Endothelial cell of umbilical vein (primary cell): ENCODE measurements at regions not wholly inside any gene's neighbourhood (a gene's known extent, or its start where the extent isn't known, plus 50 kb on each side); places are given as distances from the start of the nearest gene placed in this dataset.

Experiments used
- EZH2 ChIP-seq: IDR thresholded peaks from 2 replicates; pipeline ENCODE4 v1.6.1; 2012; ENCODE audit warnings: borderline replicate concordance, low read depth, mild to moderate bottlenecking, moderate library complexity, low read length, inconsistent platforms; ENCODE audit not compliant: severe bottlenecking
- JUN ChIP-seq: IDR thresholded peaks from 2 replicates; pipeline ENCODE4 v1.6.1; 2011; ENCODE audit warnings: borderline replicate concordance, low read depth; ENCODE audit not compliant: insufficient read length, insufficient read depth
- MAX ChIP-seq: IDR thresholded peaks from 2 replicates; pipeline ENCODE4 v1.6.1; 2011; ENCODE audit not compliant: insufficient read depth, insufficient read length
- POLR2A ChIP-seq: IDR thresholded peaks from 2 replicates; pipeline ENCODE4 v1.6.1; 2012; ENCODE audit warnings: low read depth, mild to moderate bottlenecking, control low read depth, low read length
- POLR2AphosphoS5 ChIP-seq: IDR thresholded peaks from 2 replicates; pipeline ENCODE4 v1.6.1; 2012; ENCODE audit warnings: low read depth, mild to moderate bottlenecking, control low read depth, low read length, moderate library complexity; ENCODE audit not compliant: insufficient read depth
- TF ChIP-seq, protein P1 (sequence below), 2 donors: IDR thresholded peaks; 1 replicate in 1 of 2; 2 replicates in 1 of 2; pipeline ENCODE4 v1.5.1; 2011; ENCODE audit warnings: low read length in 2 of 2, mild to moderate bottlenecking in 2 of 2, moderate library complexity in 2 of 2, control low read depth in 1 of 2, inconsistent platforms in 1 of 2, low read depth in 1 of 2; ENCODE audit not compliant: insufficient read depth in 1 of 2; ENCODE audit errors: extremely low read depth in 1 of 2

GRCh38 chr1:234713859-234714258, 103.9 kb upstream of the IRF2BP2 start:
- TF ChIP-seq, protein P1, sequence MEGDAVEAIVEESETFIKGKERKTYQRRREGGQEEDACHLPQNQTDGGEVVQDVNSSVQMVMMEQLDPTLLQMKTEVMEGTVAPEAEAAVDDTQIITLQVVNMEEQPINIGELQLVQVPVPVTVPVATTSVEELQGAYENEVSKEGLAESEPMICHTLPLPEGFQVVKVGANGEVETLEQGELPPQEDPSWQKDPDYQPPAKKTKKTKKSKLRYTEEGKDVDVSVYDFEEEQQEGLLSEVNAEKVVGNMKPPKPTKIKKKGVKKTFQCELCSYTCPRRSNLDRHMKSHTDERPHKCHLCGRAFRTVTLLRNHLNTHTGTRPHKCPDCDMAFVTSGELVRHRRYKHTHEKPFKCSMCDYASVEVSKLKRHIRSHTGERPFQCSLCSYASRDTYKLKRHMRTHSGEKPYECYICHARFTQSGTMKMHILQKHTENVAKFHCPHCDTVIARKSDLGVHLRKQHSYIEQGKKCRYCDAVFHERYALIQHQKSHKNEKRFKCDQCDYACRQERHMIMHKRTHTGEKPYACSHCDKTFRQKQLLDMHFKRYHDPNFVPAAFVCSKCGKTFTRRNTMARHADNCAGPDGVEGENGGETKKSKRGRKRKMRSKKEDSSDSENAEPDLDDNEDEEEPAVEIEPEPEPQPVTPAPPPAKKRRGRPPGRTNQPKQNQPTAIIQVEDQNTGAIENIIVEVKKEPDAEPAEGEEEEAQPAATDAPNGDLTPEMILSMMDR (IDR thresholded peaks at IDR 0.05; ENCODE audit: extremely low read depth in 1 of 2, insufficient read depth in 1 of 2, low read depth in 1 of 2, low read length in 2 of 2), result no peak
- no peak for TF ChIP-seq POLR2A
- TF ChIP-seq EZH2, result no peak
- TF ChIP-seq JUN, result no peak
- no peak for TF ChIP-seq MAX
- TF ChIP-seq POLR2AphosphoS5, result no peak
